Neutrophil (primary cell): ENCODE measurements at regions not wholly inside any gene's neighbourhood (a gene's known extent, or its start where the extent isn't known, plus 50 kb on each side); places are given as distances from the start of the nearest gene placed in this dataset.

Source experiments
- H3K27ac ChIP-seq: fragments of 200-600 bp; sonication (generic); 2 replicates; pipeline ENCODE4 v1.5.1; 2016; ENCODE audit warnings: mild to moderate bottlenecking, moderate library complexity
- H3K27me3 ChIP-seq: fragments of 200-600 bp; sonication (generic); 2 replicates; pipeline ENCODE4 v1.6.0; 2016; ENCODE audit warnings: mild to moderate bottlenecking
- H3K36me3 ChIP-seq: fragments of 200-600 bp; sonication (generic); 2 replicates; pipeline ENCODE4 v1.5.1; 2017
- H3K4me1 ChIP-seq, 2 experiments: fragments of 200-600 bp in 1 of 2; sonication (generic) in 1 of 2; 1 replicate in 1 of 2; 2 replicates in 1 of 2; pipeline versions ENCODE4 v1.5.1 to v1.6.1; 2013 to 2016; ENCODE audit warnings: low read depth in 1 of 2, low read length in 1 of 2, mild to moderate bottlenecking in 1 of 2, moderate library complexity in 1 of 2; ENCODE audit not compliant: control insufficient read depth in 1 of 2, insufficient read depth in 1 of 2
- H3K4me3 ChIP-seq, 2 experiments: fragments of 200-600 bp in 1 of 2; sonication (generic) in 1 of 2; 1 replicate in 1 of 2; 2 replicates in 1 of 2; pipeline ENCODE4 v1.5.1; 2013 to 2016; ENCODE audit warnings: low read depth in 1 of 2, low read length in 1 of 2, mild to moderate bottlenecking in 1 of 2, moderate library complexity in 1 of 2
- H3K9me3 ChIP-seq: fragments of 200-600 bp; sonication (generic); 2 replicates; pipeline ENCODE4 v1.5.1; 2016
- CTCF ChIP-seq: fragments of 200-600 bp; sonication (generic); IDR thresholded peaks from 2 replicates; pipeline ENCODE4 v1.5.1; 2016; ENCODE audit warnings: antibody characterized with exemption

DNA sequence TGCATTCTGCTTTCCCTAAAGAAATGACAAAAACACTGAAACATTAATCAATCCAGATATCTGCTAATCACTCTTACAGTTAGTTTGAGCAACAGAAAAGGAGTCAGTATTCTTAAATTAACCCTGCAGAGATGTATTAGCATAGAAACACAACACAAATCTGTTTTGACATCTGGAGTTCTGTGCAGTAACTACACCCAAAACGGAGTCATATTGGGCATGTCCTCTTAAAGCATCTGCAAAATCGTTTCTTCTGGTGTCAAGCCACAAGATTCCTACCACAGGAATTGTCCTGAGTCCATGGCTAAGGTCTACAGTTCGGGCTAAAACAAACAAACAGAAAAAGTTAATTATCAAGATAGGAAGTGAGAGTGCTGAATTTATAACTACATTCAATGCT lies 332.1 kb upstream of the PKN2 start:
- TF ChIP-seq CTCF, result no peak
- Histone ChIP-seq H3K27me3 (no peaks in the 10 kb centered on the region), H3K4me1 (no peaks in the 10 kb centered on the region), H3K27ac (no peak overlapping the region), H3K4me3 (no peak overlapping the region), H3K36me3 (no peaks in the 10 kb centered on the region), H3K9me3 (no peaks in the 10 kb centered on the region)

GRCh38 chr1:88354256-88354655 lies 329.8 kb upstream of the PKN2 start:
- H3K4me1 ChIP-seq, result no peaks in the 10 kb centered on the region
- H3K36me3 ChIP-seq, result no peaks in the 10 kb centered on the region
- H3K27ac ChIP-seq, result no peak overlapping the region
- no peaks in the 10 kb centered on the region for H3K27me3 ChIP-seq
- no peak overlapping the region for H3K4me3 ChIP-seq
- no peak for TF ChIP-seq CTCF
- H3K9me3 ChIP-seq, result no peaks in the 10 kb centered on the region

GRCh38 chr1:88357729-88358128 lies 326.3 kb upstream of the PKN2 start:
- Histone ChIP-seq H3K4me3 (no peak overlapping the region), H3K4me1 (no peaks in the 10 kb centered on the region)
- TF ChIP-seq CTCF, result no peak

GRCh38 chr1:88371436-88372023 lies 312.5 kb upstream of the PKN2 start:
- H3K36me3 ChIP-seq, result no peaks in the 10 kb centered on the region
- no peaks in the 10 kb centered on the region for H3K4me1 ChIP-seq
- H3K27ac ChIP-seq, result no peak overlapping the region
- no peak for TF ChIP-seq CTCF
- H3K9me3 ChIP-seq, result no peaks in the 10 kb centered on the region
- no peaks in the 10 kb centered on the region for H3K27me3 ChIP-seq
- H3K4me3 ChIP-seq, result no peak overlapping the region

More at GRCh38 chr1:88357729-88358128, 326.3 kb upstream of the PKN2 start:
- Histone ChIP-seq H3K27me3 (no peaks in the 10 kb centered on the region), H3K27ac (no peak overlapping the region), H3K9me3 (no peaks in the 10 kb centered on the region), H3K36me3 (no peaks in the 10 kb centered on the region)

DNA sequence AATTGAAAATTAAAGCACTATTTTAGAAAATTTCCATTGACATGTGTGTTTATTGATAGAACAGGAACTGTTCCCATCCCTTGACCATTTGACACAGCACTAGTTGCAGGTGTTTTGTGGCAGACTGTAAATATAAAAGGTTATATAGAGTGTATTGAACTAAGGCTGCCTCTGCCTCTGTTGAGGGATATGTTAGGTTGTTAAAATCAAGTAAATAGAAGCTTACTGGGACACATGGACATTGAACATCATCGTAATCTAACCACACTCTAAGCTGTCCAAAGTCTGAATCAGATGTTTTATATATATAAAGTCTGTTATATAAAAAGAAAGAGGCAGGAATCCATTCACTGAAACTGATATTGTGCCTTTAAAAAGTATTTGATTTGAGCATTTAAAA lies 308.1 kb upstream of the PKN2 start:
- Histone ChIP-seq H3K4me3 (no peak overlapping the region), H3K27ac (no peak overlapping the region), H3K36me3 (no peaks in the 10 kb centered on the region), H3K27me3 (no peaks in the 10 kb centered on the region), H3K9me3 (no peaks in the 10 kb centered on the region), H3K4me1 (no peaks in the 10 kb centered on the region)
- TF ChIP-seq CTCF, result no peak

- Histone ChIP-seq H3K4me1 (no peaks in the 10 kb centered on the region), H3K9me3 (no peaks in the 10 kb centered on the region), H3K4me3 (no peak overlapping the region), H3K27me3 (no peaks in the 10 kb centered on the region), H3K27ac (no peak overlapping the region), H3K36me3 (no peaks in the 10 kb centered on the region)
- no peak for TF ChIP-seq CTCF
Measured at GRCh38 chr1:88376421-88376820, 307.7 kb upstream of the PKN2 start.
